Prostate gland (tissue), 2 donors: ENCODE measurements at regions not wholly inside any gene's neighbourhood (a gene's known extent, or its start where the extent isn't known, plus 50 kb on each side); places are given as distances from the start of the nearest gene placed in this dataset.

Experiments
- CTCF ChIP-seq, 4 experiments: fragments of 200-600 bp in 2 of 4; fragments of 450-650 bp in 2 of 4; sonication (generic) in 2 of 4; IDR thresholded peaks; 1 replicate in 3 of 4; 2 replicates in 1 of 4; pipeline ENCODE4 v1.5.1; 2016 to 2019; ENCODE audit warnings: antibody characterized with exemption in 4 of 4, mild to moderate bottlenecking in 2 of 4, moderate library complexity in 2 of 4
- POLR2A ChIP-seq: fragments of 450-650 bp; IDR thresholded peaks from one replicate; pipeline ENCODE4 v1.6.1; 2016; ENCODE audit warnings: antibody characterized with exemption, mild to moderate bottlenecking
- POLR2AphosphoS5 ChIP-seq: sonication (generic); formaldehyde crosslinking; IDR thresholded peaks from one replicate; pipeline ENCODE4 v1.6.1; 2017; ENCODE audit warnings: antibody characterized with exemption

- TF ChIP-seq CTCF (IDR thresholded peaks at IDR 0.05) (no peak), POLR2AphosphoS5 (no peak), POLR2A (no peak)
These were observed 93.4 kb upstream of the PARD3 start for GRCh38 chr10:34908481-34908880.
